ENCODE measurements at regions not wholly inside any gene's neighbourhood (a gene's known extent, or its start where the extent isn't known, plus 50 kb on each side); places are given as distances from the start of the nearest gene placed in this dataset.

GRCh38 chr2:2749206-2749598, 418.1 kb upstream of the MYT1L start:
- H2AK9ac ChIP-seq (replicated peaks; ENCODE audit: low read depth, low read length, poor library complexity): no peak overlapping the region
- dilution Hi-C loops (cut with HindIII; ENCODE audit: low sequenced_read_pairs, unreplicated experiment) (no loop called here), intact Hi-C loops (cut with micrococcal nuclease) (no loop called here), in situ Hi-C loops (cut with MboI; ENCODE audit: low sequenced_read_pairs) (no loop called here)
- no peak overlapping the region for H3K14ac ChIP-seq (replicated peaks; ENCODE audit: low read depth, low read length)
- H3K79me1 ChIP-seq (ENCODE audit: low read depth in 1 of 2, low read length in 2 of 2): no peaks in the 10 kb centered on the region
- no peak overlapping the region for H3K4ac ChIP-seq (ENCODE audit: low read depth, low read length)
- DNase-seq (no peak), ATAC-seq (ENCODE audit: low read depth) (no peak)
- WGBS, 2 experiments (ENCODE audit: extremely low coverage in 2 of 2, insufficient read length in 1 of 2): no CpG with 5 or more reads among the region's 9 CpGs
- peaks cover 48% of the 10 kb centered on the region for H3K9me3 ChIP-seq (ENCODE audit: control insufficient read depth, insufficient read depth, low read length)
- no peak overlapping the region for H2BK20ac ChIP-seq (ENCODE audit: low read depth, low read length)
- no peak overlapping the region for H3K56ac ChIP-seq (ENCODE audit: extremely low read depth, insufficient read depth, low read length)
- no peaks in the 10 kb centered on the region for H3K9me1 ChIP-seq (ENCODE audit: insufficient read depth, low read length)
- no peak overlapping the region for H3K4me3 ChIP-seq (ENCODE audit: insufficient read depth, low read depth, low read length)
- no peak overlapping the region for H3K27ac ChIP-seq (ENCODE audit: insufficient read depth, low read length)
- H4K8ac ChIP-seq (ENCODE audit: low read depth in 2 of 2, low read length in 2 of 2): no peak overlapping the region
- H2AK5ac ChIP-seq (ENCODE audit: low read depth, low read length): no peak overlapping the region
- no peak for TF ChIP-seq POLR2A (IDR thresholded peaks at IDR 0.05; ENCODE audit: low read depth, low read length)
- H3K9ac ChIP-seq (ENCODE audit: low read depth, low read length): no peak overlapping the region
- H3K36me3 ChIP-seq (ENCODE audit: control insufficient read depth, insufficient read depth, low read length): no peaks in the 10 kb centered on the region
- H3K4me1 ChIP-seq (ENCODE audit: control insufficient read depth, insufficient read depth, low read length): no peaks in the 10 kb centered on the region
- no peak overlapping the region for H2BK15ac ChIP-seq (ENCODE audit: low read depth, low read length)
- H3K18ac ChIP-seq (ENCODE audit: low read depth, low read length): no peak overlapping the region
- H3K23ac ChIP-seq (ENCODE audit: low read depth, low read length): no peak overlapping the region
- ChIA-PET CTCF (no interaction called here), POLR2A (ENCODE audit: unreplicated experiment) (no interaction called here)
- no peak overlapping the region for H4K5ac ChIP-seq (ENCODE audit: low read depth, low read length)
- no peaks in the 10 kb centered on the region for H3K27me3 ChIP-seq (ENCODE audit: control insufficient read depth, insufficient read depth, low read length)
- no peak overlapping the region for H3K4me2 ChIP-seq (ENCODE audit: low read depth, low read length)
- H4K91ac ChIP-seq (ENCODE audit: insufficient read depth, low read depth, low read length): no peak overlapping the region
- no peaks in the 10 kb centered on the region for H4K20me1 ChIP-seq (ENCODE audit: insufficient read depth, low read length)
- no TSS peak for BruUV-seq (replicated peaks)
- H2AFZ ChIP-seq (replicated peaks; ENCODE audit: low read length, poor library complexity): no peak overlapping the region
- no peak overlapping the region for H2BK120ac ChIP-seq (ENCODE audit: low read depth, low read length)
- H2BK5ac ChIP-seq (ENCODE audit: low read depth, low read length, poor library complexity, severe bottlenecking): no peak overlapping the region
